NCI-H1105 (cell line): ENCODE measurements at regions not wholly inside any gene's neighbourhood (a gene's known extent, or its start where the extent isn't known, plus 50 kb on each side); places are given as distances from the start of the nearest gene placed in this dataset.
A peak's percentile ranks its signal among the peaks of the same experiment; 100 is the strongest.
"Not testable (repeated sequence)": the region's sequence is repeated elsewhere in the genome, so short reads cannot be mapped to it uniquely, and the experiment has no call there.

Experiments used
- DNase-seq: peaks from one replicate; lab custom pipeline; 2025; lab: John Stamatoyannopoulos, UW

GRCh38 chr1:219560856-219561255 lies 52.0 kb downstream of the ZC3H11B start:
- DNase-seq = no peak

- DNase-seq = no peak
These were observed 53.0 kb downstream of the ZC3H11B start for GRCh38 chr1:219559899-219560298.

DNA sequence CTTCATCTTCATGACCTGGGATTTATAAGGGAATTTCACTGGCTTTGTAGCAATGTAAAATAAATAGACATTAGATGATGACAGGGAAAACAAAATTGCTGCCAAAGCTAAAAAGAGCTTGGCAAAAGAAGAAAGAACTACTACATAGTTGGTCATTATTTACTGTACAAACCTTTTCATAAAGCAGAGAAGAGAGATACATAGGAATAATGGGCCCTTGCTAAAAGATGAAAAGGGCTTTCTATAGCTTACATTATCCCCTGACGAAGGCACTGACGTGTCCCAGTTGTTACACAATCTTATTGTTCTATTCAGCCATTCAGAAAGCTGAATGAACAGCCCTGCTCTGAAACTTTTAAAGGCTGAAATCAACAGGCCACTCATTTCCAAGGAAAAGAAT lies 57.1 kb downstream of the ZC3H11B start:
- no peak for DNase-seq

DNA sequence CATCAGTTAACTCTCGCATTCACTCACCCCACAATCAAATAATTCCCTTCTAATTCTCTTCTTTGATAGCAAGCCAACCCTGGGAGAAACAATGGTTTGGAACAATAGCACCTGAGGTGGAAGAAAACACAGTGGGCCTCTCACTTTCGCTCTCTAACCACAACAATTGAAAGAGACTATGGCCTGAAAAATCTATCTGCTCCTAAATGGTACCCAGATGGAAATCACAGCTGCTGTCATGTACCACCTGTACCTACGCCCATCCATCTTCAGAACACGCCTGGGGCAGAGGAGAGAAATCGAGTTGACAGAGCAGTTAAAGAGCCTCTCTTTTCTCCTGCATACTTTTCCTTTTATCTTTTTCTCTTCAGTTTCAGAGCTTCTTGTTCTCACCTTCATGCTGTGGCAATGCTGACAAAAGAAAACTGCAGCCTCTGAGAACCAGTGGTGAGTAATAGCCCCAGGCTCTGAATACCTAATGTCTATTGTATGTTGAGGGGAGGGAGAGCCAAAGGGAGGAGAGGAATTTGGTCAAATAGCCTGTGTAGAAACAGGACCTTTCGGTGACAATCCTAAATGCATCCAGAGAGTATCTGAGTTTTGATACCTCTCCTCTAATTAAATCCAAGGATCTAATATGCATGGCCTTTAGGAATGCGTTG lies 57.7 kb downstream of the ZC3H11B start:
- no peak for DNase-seq

- no peak for DNase-seq
These were observed 58.9 kb downstream of the ZC3H11B start for GRCh38 chr1:219553934-219554502.

- DNase-seq = no peak
These were observed 62.7 kb downstream of the ZC3H11B start for GRCh38 chr1:219550201-219550600.

DNA sequence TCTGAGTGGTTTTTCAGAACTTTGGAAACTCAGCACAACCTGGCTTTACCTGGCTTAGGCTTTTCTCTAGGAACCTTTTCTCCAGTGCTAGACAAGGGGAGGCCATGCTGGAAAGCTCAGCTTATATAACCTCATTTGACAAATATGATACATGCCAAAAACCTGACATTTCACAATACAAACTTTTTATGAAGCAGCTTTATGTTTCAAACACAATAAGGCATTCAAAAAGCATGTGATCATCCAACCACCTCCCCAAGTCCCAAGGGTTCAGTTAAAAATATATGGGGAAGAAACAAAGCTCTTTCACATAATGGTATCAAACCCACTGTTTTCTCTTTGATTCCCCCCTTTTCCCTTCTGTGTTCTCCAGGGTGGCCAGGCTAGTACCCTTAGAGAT lies 63.7 kb downstream of the ZC3H11B start:
- DNase-seq = no peak

DNA sequence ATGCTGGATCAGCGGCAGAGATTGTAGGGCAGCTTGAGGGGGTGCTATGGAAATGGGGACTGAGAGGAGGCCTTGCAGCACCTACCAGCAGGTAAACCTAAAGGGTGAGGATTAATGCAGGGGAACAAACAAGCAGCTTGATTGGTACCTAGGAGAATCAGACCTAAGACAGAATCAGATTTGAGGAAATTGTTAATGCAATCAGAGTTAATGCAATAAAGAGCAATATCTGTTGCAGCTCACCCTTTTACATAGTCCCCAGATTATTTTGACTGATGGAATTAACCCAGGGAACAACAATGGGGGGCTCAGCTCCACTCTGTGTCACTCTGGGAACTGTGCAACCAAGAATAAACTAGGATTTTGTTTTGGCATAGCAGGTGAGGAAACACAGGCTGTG lies 64.5 kb downstream of the ZC3H11B start:
- no peak for DNase-seq

DNA sequence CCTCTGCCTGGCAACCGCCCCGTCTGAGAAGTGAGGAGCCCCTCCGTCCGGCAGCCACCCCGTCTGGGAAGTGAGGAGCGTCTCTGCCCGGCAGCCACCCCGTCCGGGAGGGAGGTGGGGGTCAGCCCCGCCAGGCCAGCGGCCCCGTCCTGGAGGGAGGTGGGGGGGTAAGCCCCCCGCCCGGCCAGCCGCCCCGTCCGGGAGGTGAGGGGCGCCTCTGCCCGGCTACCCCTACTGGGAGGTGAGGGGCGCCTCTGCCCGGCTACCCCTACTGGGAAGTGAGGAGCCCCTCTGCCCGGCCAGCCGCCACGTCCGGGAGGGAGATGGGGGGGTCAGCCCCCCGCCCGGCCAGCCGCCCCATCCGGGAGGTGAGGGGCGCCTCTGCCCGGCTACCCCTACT lies 67.1 kb downstream of the ZC3H11B start:
- not testable (repeated sequence) for DNase-seq

GRCh38 chr1:219544163-219544846 lies 68.6 kb downstream of the ZC3H11B start:
- no peak for DNase-seq

DNA sequence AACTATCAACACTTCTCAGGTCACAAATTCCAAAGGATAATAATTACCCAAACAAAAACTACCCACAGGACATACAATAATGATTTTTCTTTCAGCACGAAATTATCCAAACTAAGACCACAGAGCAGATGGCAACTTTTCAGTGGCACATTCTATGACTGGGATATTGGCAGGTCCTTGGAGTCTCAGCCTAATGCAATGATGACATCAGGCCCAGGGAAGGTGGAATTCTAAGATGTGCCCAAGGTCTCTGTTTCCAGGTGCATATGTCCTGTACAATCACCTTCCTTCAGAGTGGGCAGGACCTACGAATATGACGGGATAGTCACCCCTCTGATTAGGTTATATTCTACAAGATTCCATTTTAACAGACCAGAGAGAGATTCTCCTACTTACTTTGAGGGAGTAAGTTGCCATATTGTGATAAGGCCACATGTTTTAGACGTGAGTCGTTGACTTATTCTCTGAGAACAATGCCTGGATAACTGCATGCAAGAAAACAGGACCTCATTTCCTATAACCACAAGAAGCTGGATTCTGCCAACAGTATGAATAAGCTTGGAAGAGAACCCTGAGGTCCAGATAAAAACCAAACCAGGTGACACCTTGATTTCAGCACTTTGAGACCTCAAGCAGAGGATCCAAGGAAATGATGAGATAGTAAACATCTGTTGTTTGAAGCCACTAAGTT lies 69.9 kb downstream of the ZC3H11B start:
- no peak for DNase-seq

GRCh38 chr1:219541946-219542345 lies 71.0 kb downstream of the ZC3H11B start:
- no peak for DNase-seq

DNA sequence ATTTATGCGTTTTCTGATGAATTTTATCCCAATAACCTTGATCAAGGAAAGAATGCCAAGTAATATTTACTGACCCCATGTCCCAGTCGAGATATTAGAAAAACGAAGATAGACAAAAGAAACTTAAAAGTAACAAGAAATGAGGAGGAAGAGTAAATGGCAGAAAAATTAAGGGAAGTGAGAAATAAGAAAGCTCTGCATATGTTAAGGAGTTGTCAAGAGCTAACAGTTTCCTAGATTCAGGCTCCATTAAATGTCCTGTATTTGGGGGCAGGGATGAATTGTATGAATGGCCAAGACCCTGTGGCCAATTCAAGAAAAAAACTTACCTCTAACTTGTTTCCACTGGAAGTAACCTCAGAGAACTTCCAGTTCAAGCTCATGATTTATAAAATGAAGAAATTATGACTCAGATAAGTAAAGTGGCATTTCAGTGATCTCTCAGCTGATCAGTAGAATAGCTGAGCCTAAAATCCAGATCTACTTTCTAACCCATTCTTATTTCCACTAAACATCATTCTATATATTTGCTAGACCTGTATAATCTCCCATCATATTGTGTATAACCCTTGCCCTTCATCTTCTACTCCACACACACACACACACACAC lies 73.2 kb downstream of the ZC3H11B start:
- no peak for DNase-seq

DNA sequence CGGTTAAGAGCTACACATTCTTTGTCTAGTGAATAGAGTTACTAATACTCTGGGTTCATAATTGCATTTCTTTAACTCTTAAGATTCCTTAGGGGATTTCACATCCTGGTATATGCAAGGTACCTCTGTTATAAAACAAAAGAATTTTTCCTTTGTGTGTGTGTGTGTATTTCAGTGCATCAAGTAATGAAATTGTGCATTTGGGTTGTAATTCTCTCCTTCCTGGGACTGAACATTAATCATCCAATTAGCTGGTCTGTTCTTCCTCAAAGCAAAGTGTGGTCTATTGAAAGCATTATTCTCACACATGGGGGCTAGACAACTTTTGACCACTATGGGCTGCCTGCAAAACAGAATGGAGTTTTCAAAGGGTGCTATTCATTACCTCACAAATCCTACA lies 74.0 kb downstream of the ZC3H11B start:
- no peak for DNase-seq

- DNase-seq = no peak
These were observed 75.7 kb downstream of the ZC3H11B start for GRCh38 chr1:219537223-219537631.

DNA sequence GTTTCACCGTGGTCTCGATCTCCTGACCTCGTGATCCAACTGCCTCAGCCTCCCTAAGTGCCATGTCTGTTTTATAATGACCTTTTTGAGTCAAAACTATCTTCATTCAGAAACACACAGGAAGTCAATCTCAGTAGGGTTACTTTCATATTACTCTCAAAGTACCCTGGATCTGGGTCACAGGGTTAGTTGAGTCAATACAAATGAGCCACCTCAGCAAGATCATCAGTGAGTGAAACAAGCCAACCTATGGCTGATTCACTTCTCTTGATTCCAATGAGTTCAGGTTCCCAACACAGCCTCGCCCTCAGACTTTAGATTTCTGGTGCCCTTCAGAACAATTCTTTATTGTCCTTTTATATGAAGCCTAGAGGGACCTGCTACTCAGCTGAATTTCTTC lies 76.9 kb downstream of the ZC3H11B start:
- no peak for DNase-seq

DNA sequence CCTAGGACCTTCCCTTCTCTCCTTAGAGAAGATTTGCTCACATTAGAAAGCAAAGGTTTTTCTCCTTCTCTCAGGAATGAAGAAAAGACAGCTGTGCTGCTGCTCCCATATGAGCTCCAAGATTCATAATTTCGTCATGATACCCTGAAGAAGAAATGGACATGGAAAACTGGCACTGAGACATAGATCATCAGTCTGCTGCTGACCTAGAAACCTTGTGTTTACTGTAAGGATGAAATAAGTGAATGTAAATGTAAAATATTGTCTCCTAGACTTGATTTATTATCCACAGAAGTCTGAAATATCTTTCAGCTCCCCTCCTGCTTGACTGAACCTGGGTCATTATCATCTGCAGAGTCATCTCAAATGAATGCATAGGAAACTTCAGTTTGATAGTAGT lies 77.9 kb downstream of the ZC3H11B start:
- no peak for DNase-seq

DNA sequence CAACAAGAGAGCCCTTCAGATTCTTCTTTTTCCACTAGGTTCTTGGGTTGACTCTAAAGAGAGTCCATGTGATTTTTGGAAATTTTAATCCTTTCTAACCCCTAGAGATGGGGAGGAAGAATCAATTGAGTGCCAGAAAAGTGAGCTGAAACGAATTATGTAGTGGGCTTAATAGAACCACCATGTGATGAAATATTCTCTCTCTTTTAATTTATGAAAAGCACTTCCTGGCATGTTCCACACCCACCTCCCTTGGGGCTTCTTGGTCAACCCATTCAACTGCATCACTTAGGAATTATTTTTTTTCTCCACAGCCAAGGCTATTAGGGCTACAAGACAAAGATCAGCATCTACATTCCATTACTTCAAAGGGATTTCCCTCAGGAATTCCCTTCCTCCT lies 79.6 kb downstream of the ZC3H11B start:
- no peak for DNase-seq

- DNase-seq = no peak
These were observed 83.8 kb downstream of the ZC3H11B start for GRCh38 chr1:219529116-219529515.

GRCh38 chr1:219528633-219529032 lies 84.3 kb downstream of the ZC3H11B start:
- DNase-seq = no peak

DNA sequence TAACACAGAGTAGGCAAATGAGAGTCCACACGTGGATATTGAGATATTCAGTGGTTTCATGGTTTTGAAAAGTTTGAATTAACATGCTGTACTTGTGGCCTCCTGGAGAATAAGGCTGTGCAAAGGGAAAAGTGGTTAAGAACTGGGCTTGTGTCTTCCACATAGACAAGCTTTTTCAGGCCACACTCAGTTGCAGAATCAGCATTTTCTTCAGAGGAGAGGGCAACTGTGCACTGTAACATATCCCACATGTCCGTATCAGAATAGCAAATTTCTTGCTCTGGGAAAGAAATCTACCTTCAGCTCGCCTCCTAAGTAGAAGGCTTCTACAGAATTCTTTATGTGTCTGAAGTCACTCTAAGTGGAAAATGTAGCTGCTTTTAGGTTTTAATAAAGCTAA lies 84.9 kb downstream of the ZC3H11B start:
- no peak for DNase-seq

- DNase-seq = no peak
These were observed 86.8 kb downstream of the ZC3H11B start for GRCh38 chr1:219526074-219526473.

GRCh38 chr1:219523411-219523810 lies 89.5 kb downstream of the ZC3H11B start:
- DNase-seq = peak; percentile 60
